NCI-H1092 (cell line): ENCODE measurements at regions not wholly inside any gene's neighbourhood (a gene's known extent, or its start where the extent isn't known, plus 50 kb on each side); places are given as distances from the start of the nearest gene placed in this dataset.
"Not testable (repeated sequence)": the region's sequence is repeated elsewhere in the genome, so short reads cannot be mapped to it uniquely, and the experiment has no call there.

ENCODE experiments used
- DNase-seq: peaks from one replicate; lab custom pipeline; 2025; lab: John Stamatoyannopoulos, UW

- no peak for DNase-seq
Measured at GRCh38 chr4:112708772-112709171, 71.8 kb downstream of the LARP7 start.

- DNase-seq, result no peak
Measured at GRCh38 chr4:112714922-112715901, 78.3 kb downstream of the LARP7 start.

- DNase-seq, result no peak
Measured at GRCh38 chr4:112717856-112718255, 80.9 kb downstream of the LARP7 start.

GRCh38 chr4:112721627-112722026 is 84.7 kb downstream of the LARP7 start:
- no peak for DNase-seq

- DNase-seq, result no peak
Measured at GRCh38 chr4:112726041-112726440, 89.1 kb downstream of the LARP7 start.

- DNase-seq, result not testable (repeated sequence)
Measured at GRCh38 chr4:112727728-112728127, 90.8 kb downstream of the LARP7 start.

GRCh38 chr4:112731715-112732114 is 94.8 kb downstream of the LARP7 start:
- no peak for DNase-seq

- DNase-seq, result no peak
Measured at GRCh38 chr4:112732142-112732541, 95.2 kb downstream of the LARP7 start.

- no peak for DNase-seq
Measured at GRCh38 chr4:112735474-112735951, 98.6 kb downstream of the LARP7 start.

GRCh38 chr4:112736718-112737135 is 99.8 kb downstream of the LARP7 start:
- DNase-seq, result no peak

GRCh38 chr4:112739442-112739841 is 102.5 kb downstream of the LARP7 start:
- no peak for DNase-seq

GRCh38 chr4:112747036-112747435 is 110.1 kb downstream of the LARP7 start:
- no peak for DNase-seq

GRCh38 chr4:112748352-112748878 is 111.5 kb downstream of the LARP7 start:
- no peak for DNase-seq

GRCh38 chr4:112750749-112751148 is 113.8 kb downstream of the LARP7 start:
- DNase-seq, result not testable (repeated sequence)

GRCh38 chr4:112751447-112751846 is 114.5 kb downstream of the LARP7 start:
- DNase-seq, result no peak

- DNase-seq, result no peak
Measured at GRCh38 chr4:112752061-112752460, 115.1 kb downstream of the LARP7 start.

- no peak for DNase-seq
Measured at GRCh38 chr4:112752510-112752909, 115.6 kb downstream of the LARP7 start.

GRCh38 chr4:112753333-112753732 is 116.4 kb downstream of the LARP7 start:
- no peak for DNase-seq

- no peak for DNase-seq
Measured at GRCh38 chr4:112759313-112759712, 122.4 kb downstream of the LARP7 start.

- no peak for DNase-seq
Measured at GRCh38 chr4:112765317-112765974, 128.5 kb downstream of the LARP7 start.

GRCh38 chr4:112766422-112766821 is 129.5 kb downstream of the LARP7 start:
- no peak for DNase-seq

GRCh38 chr4:112767386-112767785 is 130.4 kb downstream of the LARP7 start:
- DNase-seq, result no peak

GRCh38 chr4:112770114-112770513 is 133.2 kb downstream of the LARP7 start:
- DNase-seq, result no peak
